Immature natural killer cell (primary cell): ENCODE measurements at regions not wholly inside any gene's neighbourhood (a gene's known extent, or its start where the extent isn't known, plus 50 kb on each side); places are given as distances from the start of the nearest gene placed in this dataset.

Source experiments
- DNase-seq, 3 donors: peaks; one replicate each; pipeline ENCODE4 v3.0.0; 2022; ENCODE audit warnings: mixed read lengths in 1 of 3
- H3K27ac Mint-ChIP-seq, 6 donors: one replicate each; pipeline ENCODE4 v1.8.0; 2020; ENCODE audit warnings: mixed read lengths in 6 of 6, mild to moderate bottlenecking in 5 of 6, inconsistent platforms in 4 of 6, moderate library complexity in 3 of 6
- H3K27me3 Mint-ChIP-seq, 3 donors: one replicate each; pipeline ENCODE4 v1.8.0; 2020 to 2021; ENCODE audit warnings: low read depth in 3 of 3, mild to moderate bottlenecking in 3 of 3, mixed read lengths in 3 of 3, moderate library complexity in 3 of 3, inconsistent platforms in 1 of 3
- H3K36me3 Mint-ChIP-seq, 3 donors: one replicate each; pipeline ENCODE4 v1.8.0; 2020; ENCODE audit warnings: mixed read lengths in 3 of 3, inconsistent platforms in 2 of 3, mild to moderate bottlenecking in 2 of 3
- H3K4me1 Mint-ChIP-seq, 2 donors: one replicate each; pipeline ENCODE4 v1.8.0; 2020; ENCODE audit warnings: inconsistent platforms in 2 of 2, mild to moderate bottlenecking in 2 of 2, mixed read lengths in 2 of 2, moderate library complexity in 1 of 2
- H3K4me3 Mint-ChIP-seq, 5 donors: one replicate each; pipeline ENCODE4 v1.8.0; 2020; ENCODE audit warnings: mild to moderate bottlenecking in 5 of 5, mixed read lengths in 5 of 5, inconsistent platforms in 3 of 5, moderate library complexity in 3 of 5
- H3K9me3 Mint-ChIP-seq, 6 donors: one replicate each; pipeline ENCODE4 v1.8.0; 2020; ENCODE audit warnings: mild to moderate bottlenecking in 6 of 6, mixed read lengths in 6 of 6, inconsistent platforms in 4 of 6, moderate library complexity in 3 of 6

DNA sequence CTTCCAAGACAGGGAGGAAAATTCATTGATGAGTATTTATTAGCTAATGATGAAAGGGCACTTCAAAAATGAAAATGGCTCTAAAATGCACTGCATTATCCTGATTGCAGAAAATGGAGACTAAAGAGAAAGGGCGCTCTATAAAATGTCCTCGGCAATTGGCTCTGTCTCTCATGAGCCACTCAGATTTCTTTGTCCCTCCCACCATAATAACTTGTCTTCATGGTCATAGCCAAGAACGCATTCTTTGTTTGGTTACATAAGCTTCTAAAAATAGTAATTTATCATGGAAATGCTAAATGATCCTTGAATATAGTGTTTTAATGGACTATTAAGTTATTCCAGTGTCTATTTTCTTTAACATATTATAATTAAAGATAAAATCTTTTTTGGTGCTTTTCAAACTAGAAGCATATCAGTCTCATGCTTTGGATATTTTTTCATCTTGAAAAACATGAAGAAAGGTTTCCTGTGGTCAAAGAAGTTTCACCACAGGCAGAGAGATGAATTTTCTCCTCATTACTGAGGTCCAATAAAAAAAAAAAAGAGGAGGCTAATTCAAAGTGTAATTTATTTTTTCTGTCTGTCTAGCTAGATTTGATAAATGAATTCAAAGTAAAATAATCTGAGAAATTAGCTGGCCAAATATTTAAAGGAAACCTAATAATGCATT, 238.1 kb upstream of the BLID start:
- no peak for DNase-seq
- H3K27ac Mint-ChIP-seq: no peak overlapping the region
- H3K27me3 Mint-ChIP-seq: peaks cover 3 to 5% (median 4%) of the 10 kb centered on the region in 3 donors
- no peaks in the 10 kb centered on the region for H3K4me1 Mint-ChIP-seq
- no peak overlapping the region for H3K4me3 Mint-ChIP-seq
- no peaks in the 10 kb centered on the region for H3K36me3 Mint-ChIP-seq
- H3K9me3 Mint-ChIP-seq: peaks cover 0 to 6% (median 0%) of the 10 kb centered on the region in 6 donors

DNA sequence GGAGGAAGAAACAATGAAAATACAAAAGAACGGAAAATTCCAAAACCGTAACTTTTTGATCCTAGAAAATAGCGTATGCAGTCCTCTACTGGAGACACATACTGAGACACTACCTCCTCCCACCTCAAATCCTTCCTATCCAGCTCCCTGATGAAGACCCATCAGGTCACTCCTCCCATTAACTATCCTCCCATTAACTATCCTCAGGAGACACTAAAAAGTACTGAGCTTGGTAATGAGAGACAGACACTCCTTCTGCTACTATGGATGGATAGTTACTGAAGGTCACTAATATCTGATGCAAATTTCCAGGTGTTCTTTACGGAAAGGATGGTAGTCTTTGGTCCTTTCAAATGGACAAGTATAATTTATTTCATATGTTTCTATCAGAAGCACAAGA, 237.5 kb upstream of the BLID start:
- peaks cover 3 to 5% (median 4%) of the 10 kb centered on the region in 3 donors for H3K27me3 Mint-ChIP-seq
- H3K36me3 Mint-ChIP-seq: no peaks in the 10 kb centered on the region
- no peak overlapping the region for H3K27ac Mint-ChIP-seq
- no peaks in the 10 kb centered on the region for H3K4me1 Mint-ChIP-seq
- peaks cover 0 to 4% (median 0%) of the 10 kb centered on the region in 6 donors for H3K9me3 Mint-ChIP-seq
- no peak for DNase-seq
- H3K4me3 Mint-ChIP-seq: no peak overlapping the region

DNA sequence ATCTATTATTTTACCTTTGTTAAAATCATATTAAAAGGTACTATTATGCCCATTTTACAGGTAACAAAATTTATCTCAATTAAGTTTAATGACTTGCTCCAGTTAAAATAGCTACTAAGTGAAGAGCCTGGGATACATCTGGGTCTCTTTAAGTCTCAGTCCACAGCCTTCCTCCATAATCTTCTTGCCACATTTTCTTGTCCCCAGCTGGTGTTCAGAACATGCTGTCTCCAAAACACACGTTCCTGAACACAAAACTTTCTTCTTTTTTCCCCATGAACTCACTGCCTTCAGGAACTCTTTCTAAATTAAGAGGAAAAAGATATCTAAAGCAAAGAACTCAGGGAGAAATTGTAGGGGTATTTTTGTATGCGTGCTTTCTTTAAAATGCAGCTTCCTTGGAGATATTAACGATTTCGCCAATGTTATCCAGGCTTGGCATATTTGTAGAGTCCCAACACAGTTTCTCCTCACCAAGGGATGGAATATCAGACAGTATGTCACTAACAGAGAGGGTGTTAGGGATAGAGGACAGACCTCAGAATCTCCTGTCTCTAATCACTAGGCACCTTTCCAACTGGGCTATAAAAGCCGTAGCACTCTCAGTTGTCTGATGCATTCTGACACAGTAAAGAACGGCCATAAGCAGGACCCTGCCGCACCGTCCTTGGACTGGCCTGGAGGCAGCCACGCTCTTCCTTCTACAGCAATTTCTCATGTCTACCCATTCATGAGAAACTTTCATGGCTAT, 232.8 kb upstream of the BLID start:
- Mint-ChIP-seq H3K4me1 (no peaks in the 10 kb centered on the region), H3K27ac (no peak overlapping the region), H3K27me3 (peaks cover 2 to 4% (median 3%) of the 10 kb centered on the region in 3 donors), H3K4me3 (no peak overlapping the region), H3K9me3 (peaks cover 0 to 2% (median 0%) of the 10 kb centered on the region in 6 donors), H3K36me3 (no peaks in the 10 kb centered on the region)
- no peak for DNase-seq

DNA sequence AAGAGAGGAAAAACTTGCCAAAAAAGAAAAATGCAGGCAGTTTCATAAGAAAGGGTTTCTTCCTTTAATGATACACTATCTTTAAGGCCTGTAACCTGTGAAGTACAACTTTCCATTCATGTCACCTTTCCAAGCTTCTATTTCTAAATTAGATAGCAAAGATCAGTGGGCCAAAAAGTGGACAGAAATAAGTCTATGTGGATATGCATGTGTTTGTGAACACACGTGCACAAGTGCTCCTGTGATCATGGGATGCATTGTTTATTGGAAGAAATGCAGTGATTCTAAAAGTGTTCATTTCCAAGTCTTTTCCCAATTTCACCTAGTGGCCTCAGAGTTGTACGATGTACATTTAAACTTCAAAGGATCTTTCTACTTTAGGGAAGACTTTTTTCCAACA, 230.0 kb upstream of the BLID start:
- Mint-ChIP-seq H3K36me3 (no peaks in the 10 kb centered on the region), H3K27ac (no peak overlapping the region), H3K4me1 (no peaks in the 10 kb centered on the region), H3K9me3 (peaks cover 0 to 2% (median 0%) of the 10 kb centered on the region in 6 donors), H3K27me3 (peaks cover 0 to 5% (median 2%) of the 10 kb centered on the region in 3 donors), H3K4me3 (no peak overlapping the region)
- no peak for DNase-seq

DNA sequence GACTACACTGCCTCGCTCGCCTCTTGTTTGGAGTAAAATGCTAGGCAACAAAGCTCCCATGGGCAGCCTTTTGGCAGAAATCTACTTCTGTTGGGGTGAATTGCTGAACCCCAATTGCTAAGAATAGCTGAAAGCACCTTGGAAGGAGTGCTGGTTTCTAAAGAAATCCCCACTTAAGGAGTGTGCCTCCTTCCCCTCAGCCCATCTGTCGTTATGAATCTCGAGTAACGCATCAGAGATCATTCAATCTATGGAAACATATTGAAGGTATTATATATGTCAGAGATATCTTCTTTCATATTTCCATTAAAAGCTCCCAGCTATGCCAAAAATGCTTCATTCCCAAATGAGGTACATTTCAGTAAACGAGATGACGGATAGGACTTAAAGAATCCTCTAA, 229.6 kb upstream of the BLID start:
- peaks cover 0 to 5% (median 2%) of the 10 kb centered on the region in 3 donors for H3K27me3 Mint-ChIP-seq
- H3K4me3 Mint-ChIP-seq: no peak overlapping the region
- no peak for DNase-seq
- H3K27ac Mint-ChIP-seq: no peak overlapping the region
- no peaks in the 10 kb centered on the region for H3K4me1 Mint-ChIP-seq
- H3K9me3 Mint-ChIP-seq: peaks cover 0 to 2% (median 0%) of the 10 kb centered on the region in 6 donors
- no peaks in the 10 kb centered on the region for H3K36me3 Mint-ChIP-seq

DNA sequence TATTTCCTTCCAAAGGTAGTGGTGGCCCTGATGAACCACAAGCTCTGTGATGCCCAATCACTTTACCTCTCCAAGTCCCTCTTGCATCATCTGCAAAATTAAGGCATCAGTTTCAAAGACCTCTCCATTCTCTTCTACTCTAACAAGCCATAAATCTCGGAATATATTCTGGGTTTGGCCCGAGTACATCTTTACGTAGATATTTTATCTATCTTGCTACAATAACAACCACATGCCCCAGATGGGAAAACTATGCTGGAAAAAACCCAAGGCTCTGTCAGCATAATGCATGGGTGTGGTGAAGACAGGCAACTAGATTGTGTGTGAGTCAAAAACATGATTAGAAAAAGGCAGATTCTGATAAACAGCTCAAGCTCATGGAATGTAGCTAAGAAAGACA, 228.2 kb upstream of the BLID start:
- peaks cover 0 to 3% (median 0%) of the 10 kb centered on the region in 3 donors for H3K27me3 Mint-ChIP-seq
- H3K4me1 Mint-ChIP-seq: no peaks in the 10 kb centered on the region
- H3K9me3 Mint-ChIP-seq: peaks cover 0 to 2% (median 0%) of the 10 kb centered on the region in 6 donors
- H3K27ac Mint-ChIP-seq: no peak overlapping the region
- DNase-seq: no peak
- no peaks in the 10 kb centered on the region for H3K36me3 Mint-ChIP-seq
- H3K4me3 Mint-ChIP-seq: no peak overlapping the region

DNA sequence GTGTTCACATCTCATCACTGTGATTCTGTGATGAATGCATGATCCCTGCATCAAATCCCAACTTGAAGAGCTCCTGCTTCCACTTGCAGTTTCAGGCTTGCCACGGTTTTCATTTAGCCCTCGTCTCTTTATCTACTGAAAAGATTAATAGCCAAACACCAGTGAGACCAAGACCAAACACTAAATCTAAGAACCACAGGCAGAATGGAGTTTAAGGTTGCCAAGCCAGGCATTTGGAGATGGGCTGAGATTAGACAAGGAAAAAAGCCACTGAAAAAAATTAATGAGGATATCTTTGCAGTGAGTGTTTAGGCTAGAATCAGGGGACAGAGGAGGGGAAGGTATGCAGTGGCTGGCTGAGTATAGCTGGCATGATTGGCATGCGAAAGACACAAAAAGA, 227.2 kb upstream of the BLID start:
- Mint-ChIP-seq H3K4me3 (no peak overlapping the region), H3K27me3 (peaks cover 0 to 2% (median 0%) of the 10 kb centered on the region in 3 donors), H3K4me1 (no peaks in the 10 kb centered on the region), H3K36me3 (no peaks in the 10 kb centered on the region), H3K27ac (no peak overlapping the region), H3K9me3 (no peaks in the 10 kb centered on the region)
- DNase-seq: no peak

DNA sequence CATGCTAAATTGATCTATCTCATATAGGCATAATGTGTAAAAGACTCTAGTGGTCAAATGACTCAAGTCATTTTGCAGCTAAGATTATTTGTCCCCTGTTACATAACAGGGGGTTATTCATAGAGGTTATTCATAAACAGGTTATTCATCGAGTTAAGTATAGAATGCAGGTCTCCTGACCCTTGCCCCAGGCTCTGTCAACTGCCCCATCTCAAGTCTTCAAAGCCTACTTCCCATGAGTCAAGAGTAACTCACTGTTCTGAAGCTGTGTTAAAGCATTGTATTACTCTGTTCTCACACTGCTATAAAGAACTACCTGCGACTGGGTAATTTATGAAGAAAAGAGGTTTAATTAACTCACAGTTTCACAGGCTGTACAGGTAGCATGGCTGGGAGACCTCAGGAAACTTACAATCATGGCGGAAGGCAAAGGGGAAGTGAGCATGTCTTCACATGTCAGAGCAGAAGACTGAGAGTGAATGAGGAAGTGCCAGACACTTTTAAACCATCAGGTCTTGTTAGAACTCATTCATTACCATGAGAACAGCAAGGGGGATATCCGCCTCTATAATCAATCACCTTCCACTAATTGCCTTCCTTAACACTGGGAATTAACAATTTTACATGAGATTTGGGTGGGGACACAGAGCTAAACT, 226.2 kb upstream of the BLID start:
- DNase-seq: no peak
- Mint-ChIP-seq H3K27ac (no peak overlapping the region), H3K4me1 (no peaks in the 10 kb centered on the region), H3K4me3 (no peak overlapping the region), H3K9me3 (no peaks in the 10 kb centered on the region), H3K27me3 (peaks cover 0 to 2% (median 0%) of the 10 kb centered on the region in 3 donors), H3K36me3 (no peaks in the 10 kb centered on the region)

DNA sequence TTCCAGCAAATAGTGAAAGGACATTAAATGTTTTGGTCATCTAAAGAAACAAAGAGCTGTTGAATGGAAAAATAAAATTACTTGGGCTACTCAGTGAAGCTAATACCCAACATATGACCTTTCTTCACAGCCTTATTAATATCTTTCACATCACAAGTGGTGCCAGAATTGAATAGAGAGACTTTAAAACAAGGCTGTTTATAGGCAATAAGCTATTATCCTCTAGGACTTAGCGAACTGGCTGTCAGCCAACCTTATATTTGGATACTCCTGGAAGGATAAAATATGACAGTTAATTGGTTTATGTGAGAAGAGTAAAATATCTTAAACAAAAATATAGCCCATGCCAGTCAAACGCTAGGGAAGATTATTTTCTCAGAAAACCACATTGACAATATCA, 225.5 kb upstream of the BLID start:
- H3K27me3 Mint-ChIP-seq: peaks cover 0 to 2% (median 0%) of the 10 kb centered on the region in 3 donors

DNA sequence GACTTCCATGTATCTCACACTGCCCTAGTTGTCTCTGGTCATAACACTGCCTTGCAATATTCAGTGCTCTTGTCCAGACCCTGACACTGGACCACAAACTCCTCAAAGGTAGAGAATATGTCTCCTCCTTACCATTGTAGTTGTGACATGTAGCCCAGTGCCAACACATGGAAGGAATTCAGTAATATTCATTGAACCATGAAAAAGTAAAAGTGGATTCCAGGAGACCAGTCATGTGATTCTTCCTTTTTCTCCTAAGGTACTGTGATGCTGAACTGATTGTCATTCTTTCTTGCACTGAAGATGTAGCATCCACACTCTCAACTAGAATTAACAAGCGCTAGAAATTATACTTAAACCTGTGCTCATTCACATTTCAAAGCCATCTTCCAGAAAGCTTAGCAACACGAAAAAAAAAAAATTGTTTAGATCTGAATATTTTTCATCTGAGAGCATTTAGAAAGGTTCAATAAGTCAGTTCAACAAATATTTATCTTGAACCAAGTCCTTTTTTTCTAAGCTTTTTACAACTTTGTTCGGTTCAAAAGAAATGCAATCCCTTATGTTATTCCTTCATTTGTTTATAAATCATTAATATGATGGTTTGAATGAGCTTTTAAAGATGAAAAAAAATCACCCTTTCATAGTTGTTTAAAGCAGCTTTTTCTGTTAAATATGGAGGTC, 224.7 kb upstream of the BLID start:
- Mint-ChIP-seq H3K4me1 (no peaks in the 10 kb centered on the region), H3K27ac (no peak overlapping the region), H3K27me3 (peaks cover 0 to 2% (median 0%) of the 10 kb centered on the region in 3 donors), H3K9me3 (no peaks in the 10 kb centered on the region), H3K4me3 (no peak overlapping the region), H3K36me3 (no peaks in the 10 kb centered on the region)
- DNase-seq: no peak

More for the DNA sequence above, 225.5 kb upstream of the BLID start:
- Mint-ChIP-seq H3K4me3 (no peak overlapping the region), H3K36me3 (no peaks in the 10 kb centered on the region), H3K27ac (no peak overlapping the region), H3K4me1 (no peaks in the 10 kb centered on the region), H3K9me3 (no peaks in the 10 kb centered on the region)
- no peak for DNase-seq

DNA sequence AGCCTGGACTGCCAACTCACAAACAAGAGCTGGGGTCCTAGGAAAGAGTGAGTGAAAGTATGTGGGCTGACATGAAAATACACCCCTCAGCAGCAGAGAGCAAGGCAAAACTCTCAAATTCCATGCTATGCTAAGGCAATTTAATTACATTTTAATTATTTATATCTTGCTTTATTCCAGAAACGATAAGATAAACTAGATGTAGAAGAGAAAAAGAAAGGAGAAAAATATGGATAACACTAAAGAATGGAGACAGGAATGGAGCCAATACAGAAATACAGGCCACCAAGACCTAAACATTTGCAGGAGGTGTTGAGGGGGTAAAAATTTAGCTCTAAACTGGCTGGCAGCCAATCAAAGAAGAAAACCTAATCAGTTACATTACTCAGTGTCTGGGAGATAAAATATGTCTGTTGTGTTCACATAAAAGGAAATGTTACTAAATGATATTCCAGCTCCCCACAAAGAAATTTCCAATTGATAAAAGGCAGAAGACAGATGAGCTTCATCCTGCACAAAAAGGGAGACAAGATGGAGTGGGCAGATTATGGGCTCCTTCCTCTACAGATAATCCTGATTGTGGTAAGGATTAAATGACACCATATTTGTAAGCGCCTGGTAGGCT, 223.5 kb upstream of the BLID start:
- Mint-ChIP-seq H3K4me3 (no peak overlapping the region), H3K27ac (no peak overlapping the region), H3K4me1 (no peaks in the 10 kb centered on the region), H3K36me3 (no peaks in the 10 kb centered on the region), H3K27me3 (peaks cover 0 to 3% (median 0%) of the 10 kb centered on the region in 3 donors), H3K9me3 (no peaks in the 10 kb centered on the region)
- DNase-seq: no peak

DNA sequence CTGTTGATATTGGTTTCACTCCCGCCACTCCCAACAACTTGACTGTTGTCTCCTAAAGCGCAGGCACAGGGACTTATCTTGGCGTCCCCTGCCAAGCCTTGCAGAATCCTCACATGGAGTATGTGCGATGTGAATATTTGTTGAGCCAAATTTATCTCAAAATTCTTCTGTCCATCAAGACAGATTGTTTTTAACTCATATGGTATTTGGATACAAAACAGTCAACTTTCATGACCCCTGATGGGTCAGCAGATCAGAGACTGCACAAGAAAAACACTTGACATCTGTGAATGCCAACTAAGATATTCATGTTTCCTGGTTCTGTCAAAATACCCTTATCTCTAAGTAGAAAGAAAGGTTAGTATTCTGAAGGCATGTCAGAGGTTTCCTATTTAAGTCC, 221.7 kb upstream of the BLID start:
- peaks cover 0 to 4% (median 2%) of the 10 kb centered on the region in 3 donors for H3K27me3 Mint-ChIP-seq
- DNase-seq: no peak
- no peak overlapping the region for H3K4me3 Mint-ChIP-seq
- no peaks in the 10 kb centered on the region for H3K4me1 Mint-ChIP-seq
- H3K36me3 Mint-ChIP-seq: no peaks in the 10 kb centered on the region
- no peak overlapping the region for H3K27ac Mint-ChIP-seq
- no peaks in the 10 kb centered on the region for H3K9me3 Mint-ChIP-seq

DNA sequence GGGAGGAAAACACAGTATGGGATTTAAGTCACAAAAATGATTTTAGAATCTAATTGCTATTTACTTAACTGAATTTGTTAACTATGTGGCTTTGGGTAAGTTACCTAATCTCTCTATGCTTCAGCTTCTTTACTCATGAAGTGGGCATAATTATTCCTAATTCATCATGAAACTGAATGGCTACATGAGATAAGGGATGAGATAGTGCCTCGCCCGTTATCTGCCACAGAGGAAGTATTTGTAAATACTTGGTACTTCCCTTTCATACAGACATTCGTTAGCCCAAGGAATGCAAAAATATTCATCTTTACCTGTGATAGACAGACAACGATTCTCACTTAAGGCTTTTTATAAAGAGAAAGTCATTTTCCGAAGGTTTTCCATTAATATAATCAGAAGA, 221.2 kb upstream of the BLID start:
- Mint-ChIP-seq H3K4me1 (no peaks in the 10 kb centered on the region), H3K4me3 (no peak overlapping the region), H3K27me3 (peaks cover 0 to 2% (median 2%) of the 10 kb centered on the region in 3 donors), H3K36me3 (no peaks in the 10 kb centered on the region), H3K27ac (no peak overlapping the region), H3K9me3 (no peaks in the 10 kb centered on the region)
- DNase-seq: no peak
